ENCODE measurements at regions not wholly inside any gene's neighbourhood (a gene's known extent, or its start where the extent isn't known, plus 50 kb on each side); places are given as distances from the start of the nearest gene placed in this dataset.
A peak's percentile ranks its signal among the peaks of the same experiment; 100 is the strongest.

- TF ChIP-seq CTCF (IDR thresholded peaks at IDR 0.05), result no peak
Measured at GRCh38 chr10:112006831-112007230, 176.7 kb downstream of the GPAM start.

GRCh38 chr10:112022196-112022595, 161.4 kb downstream of the GPAM start:
- TF ChIP-seq CTCF (IDR thresholded peaks at IDR 0.05), result no peak

- no peak for TF ChIP-seq CTCF (IDR thresholded peaks at IDR 0.05)
Measured at GRCh38 chr10:112024079-112024478, 159.5 kb downstream of the GPAM start.

GRCh38 chr10:112025228-112025627, 158.3 kb downstream of the GPAM start:
- TF ChIP-seq CTCF (IDR thresholded peaks at IDR 0.05), result no peak

- peak; percentile 56 for TF ChIP-seq CTCF (IDR thresholded peaks at IDR 0.05)
Measured at GRCh38 chr10:112026438-112026837, 157.1 kb downstream of the GPAM start.

GRCh38 chr10:112027731-112028280, 155.8 kb downstream of the GPAM start:
- no peak for TF ChIP-seq CTCF (IDR thresholded peaks at IDR 0.05)

GRCh38 chr10:112030431-112030830, 153.1 kb downstream of the GPAM start:
- no peak for TF ChIP-seq CTCF (IDR thresholded peaks at IDR 0.05)

GRCh38 chr10:112039823-112040222, 143.7 kb downstream of the GPAM start:
- TF ChIP-seq CTCF (IDR thresholded peaks at IDR 0.05), result no peak

Data from LNCAP (cell line).